Right renal cortex interstitium (tissue), 3 donors: ENCODE measurements at regions not wholly inside any gene's neighbourhood (a gene's known extent, or its start where the extent isn't known, plus 50 kb on each side); places are given as distances from the start of the nearest gene placed in this dataset.

Experiments
- DNase-seq, 3 donors: peaks; one replicate each; pipeline ENCODE4 v3.0.0-alpha.2; 2013; ENCODE audit warnings: low read depth in 3 of 3, low spot score in 2 of 3

GRCh38 chr1:90561103-90561783 lies 155.9 kb downstream of the BARHL2 start:
- no peak for DNase-seq

DNA sequence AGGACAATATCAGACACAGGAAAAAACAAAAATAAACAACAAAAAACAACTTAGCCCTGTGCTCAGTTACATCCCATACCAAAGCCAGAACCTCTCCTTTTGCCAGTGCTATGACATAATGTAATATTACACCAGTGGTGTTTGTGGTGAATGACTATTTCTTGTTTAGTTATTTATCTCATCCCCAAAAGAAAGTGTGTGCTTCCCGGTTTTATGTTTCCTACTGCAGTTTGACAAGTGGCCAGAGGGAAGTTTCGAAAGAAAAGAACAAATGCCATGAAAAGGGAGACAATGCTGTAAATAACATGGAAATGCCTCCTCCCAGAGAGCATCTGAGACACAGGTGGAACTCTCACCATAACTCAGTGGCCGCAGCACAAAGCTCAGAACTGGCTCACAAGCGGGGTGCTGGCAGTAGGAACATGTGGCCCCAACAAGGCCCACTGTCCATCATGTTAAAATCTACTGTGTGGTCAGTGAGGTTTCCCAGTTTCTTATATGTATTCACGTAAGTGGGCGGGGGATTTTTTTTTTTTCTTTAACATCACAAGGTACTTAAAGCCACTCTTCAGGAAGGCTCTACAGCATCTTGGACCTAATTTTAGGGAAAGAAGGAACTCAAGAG lies 158.2 kb downstream of the BARHL2 start:
- no peak for DNase-seq

GRCh38 chr1:90558126-90558525 lies 159.0 kb downstream of the BARHL2 start:
- no peak for DNase-seq

DNA sequence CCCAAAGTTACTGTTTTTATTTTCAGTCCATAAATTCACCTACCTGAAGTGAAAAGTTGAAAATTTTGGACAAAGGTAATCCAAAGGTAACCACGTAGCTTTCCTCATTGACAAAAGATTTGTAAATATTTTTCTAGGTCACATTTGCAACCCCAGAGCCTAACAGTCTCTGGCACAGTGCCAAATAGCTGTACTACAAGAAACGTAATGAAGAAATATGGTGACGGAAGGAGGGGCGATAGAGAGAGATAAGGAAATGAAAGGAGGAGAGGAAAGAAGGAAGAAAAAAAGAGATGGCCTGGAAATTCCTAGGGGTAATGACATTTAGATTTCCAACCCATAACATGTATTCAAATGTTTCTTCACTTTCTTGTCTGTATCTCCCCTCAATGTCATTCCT lies 159.4 kb downstream of the BARHL2 start:
- DNase-seq, result no peak

DNA sequence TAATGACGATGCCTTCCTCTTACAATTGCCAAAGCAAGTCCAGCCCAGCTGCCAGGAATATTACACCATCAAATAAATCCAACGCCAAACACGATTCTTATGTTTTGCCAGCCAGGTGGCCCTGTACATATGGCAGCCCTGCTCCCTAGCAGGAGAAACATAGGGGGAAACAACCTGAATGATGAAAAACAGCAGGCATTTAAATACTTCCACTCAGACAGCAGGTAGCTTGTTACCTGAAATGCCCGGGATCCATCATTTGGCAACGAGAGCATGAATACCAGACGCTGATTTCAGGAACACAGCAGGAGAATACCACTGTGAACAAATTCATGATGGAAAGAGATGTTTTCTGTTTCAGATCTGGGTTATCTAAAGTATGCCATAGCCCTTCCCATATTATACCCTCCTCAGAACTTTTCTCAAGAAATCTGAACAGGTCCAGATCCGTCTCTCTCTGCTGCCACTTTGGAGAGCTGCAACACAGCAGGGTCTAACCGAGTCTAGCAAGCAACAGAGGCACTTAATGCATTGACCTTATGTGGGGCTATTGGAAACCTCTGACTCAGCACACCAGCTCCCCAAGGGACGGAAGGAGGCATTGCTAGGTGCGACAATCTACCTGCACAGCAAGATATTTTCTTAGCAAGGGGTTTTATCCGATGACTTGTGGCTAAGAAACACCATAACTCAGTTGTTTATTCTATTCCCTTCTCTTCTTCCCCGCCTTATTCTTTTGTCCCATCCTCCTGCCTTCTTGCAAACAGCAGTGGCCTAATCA lies 166.3 kb downstream of the BARHL2 start:
- DNase-seq, result no peak

DNA sequence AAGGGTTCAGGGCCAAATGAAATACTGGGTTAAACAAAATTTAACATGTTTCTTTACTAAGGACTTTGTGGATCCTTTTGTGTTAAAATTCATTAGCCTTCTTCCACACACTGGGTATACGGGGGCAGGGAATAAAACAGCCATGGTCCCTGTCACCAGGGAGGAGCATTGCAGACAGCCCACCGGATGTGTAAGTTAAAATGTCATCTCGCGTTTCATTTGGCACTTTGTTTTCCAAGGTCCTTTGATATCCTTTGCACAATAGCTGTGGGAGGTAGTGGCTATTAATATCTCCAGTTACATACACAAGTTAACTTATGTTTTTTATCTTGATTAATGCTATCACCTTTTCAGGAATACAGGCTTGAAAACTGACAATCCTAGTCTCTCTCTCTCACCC lies 172.7 kb downstream of the BARHL2 start:
- no peak for DNase-seq

DNA sequence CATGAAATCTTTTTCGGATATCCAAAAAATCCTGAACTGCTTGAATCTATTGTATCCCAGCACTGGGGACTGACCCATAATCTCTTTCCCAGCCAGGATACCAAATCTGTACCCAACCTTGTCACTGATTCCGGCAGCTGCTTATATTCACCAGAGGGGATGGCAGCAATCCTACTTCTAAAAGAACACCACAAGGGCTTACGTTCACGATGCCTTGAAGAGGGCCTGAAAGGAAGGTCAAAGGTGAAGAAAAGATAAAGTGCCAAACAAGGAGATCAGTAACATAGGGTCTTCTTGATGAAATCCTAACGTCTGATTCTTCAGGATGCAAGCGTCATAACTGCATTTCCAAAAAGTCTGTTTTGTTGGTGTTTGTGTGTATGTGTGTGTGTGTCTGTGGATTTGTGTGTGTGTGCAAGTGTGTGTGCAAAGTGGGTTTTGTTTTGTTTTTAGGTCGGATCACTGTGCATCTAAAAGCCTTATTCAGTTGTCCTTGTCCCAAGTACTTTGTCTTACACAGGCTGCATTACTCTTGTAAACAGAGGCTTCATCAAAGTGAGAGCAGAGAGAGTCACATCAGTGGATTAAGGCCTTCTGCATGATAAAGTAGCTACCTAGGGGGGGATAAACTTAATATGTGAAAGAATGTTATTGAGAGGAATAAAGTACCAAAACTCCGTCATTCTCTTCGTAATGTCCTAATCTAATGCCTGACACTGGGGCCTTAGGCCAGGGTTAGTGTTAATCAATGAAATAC lies 179.3 kb downstream of the BARHL2 start:
- no peak for DNase-seq

DNA sequence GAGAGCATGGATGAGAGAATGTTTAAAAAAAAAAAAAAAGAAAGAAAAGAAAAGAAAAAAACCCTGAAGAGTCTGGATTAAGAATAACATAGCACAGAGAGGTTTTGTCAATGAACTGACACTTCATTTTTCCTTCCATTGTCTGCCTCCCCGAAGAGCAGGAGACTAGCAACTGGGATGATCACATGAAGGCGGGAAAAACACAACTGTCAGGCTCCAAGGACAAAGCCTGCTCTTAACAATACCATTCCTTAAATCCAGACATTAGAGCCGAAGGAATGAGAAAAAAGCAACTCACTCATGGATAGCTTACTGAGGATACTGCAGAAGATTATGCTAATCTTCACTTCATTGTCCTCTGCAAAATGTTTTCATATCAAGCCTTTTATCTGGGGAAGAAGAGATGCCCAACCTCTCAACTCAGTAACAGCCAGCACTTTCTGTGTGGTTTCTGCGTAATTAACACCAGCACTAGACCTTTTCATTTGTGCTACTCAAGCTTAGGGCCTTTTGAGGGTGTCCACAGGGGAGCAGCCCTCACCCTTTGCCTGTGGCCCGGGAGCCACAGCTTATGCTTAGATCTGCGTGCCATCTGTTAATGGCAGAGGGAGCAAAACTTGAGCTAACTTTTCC lies 182.3 kb downstream of the BARHL2 start:
- DNase-seq, result no peak

- no peak for DNase-seq
Observed at GRCh38 chr1:90534116-90534515, 183.0 kb downstream of the BARHL2 start.

GRCh38 chr1:90526954-90527353 lies 190.1 kb downstream of the BARHL2 start:
- DNase-seq, result no peak

DNA sequence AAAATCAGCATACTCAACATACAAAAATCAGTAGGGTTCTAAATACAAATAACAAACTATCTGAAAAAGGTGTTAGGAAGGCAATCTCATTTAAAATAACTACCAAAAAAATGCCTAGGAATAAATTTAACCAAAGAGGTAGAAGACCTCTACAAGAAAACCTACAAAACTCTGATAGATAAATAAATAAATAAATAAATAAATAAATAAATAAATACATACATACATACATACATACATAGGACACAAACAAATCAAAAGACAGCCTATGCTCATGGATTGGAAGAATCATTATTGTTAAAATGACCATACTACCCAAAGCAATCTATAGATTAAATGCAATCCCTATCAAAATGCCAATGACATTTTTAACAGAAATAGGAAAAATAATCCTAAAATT lies 194.7 kb downstream of the BARHL2 start:
- DNase-seq, result no peak

DNA sequence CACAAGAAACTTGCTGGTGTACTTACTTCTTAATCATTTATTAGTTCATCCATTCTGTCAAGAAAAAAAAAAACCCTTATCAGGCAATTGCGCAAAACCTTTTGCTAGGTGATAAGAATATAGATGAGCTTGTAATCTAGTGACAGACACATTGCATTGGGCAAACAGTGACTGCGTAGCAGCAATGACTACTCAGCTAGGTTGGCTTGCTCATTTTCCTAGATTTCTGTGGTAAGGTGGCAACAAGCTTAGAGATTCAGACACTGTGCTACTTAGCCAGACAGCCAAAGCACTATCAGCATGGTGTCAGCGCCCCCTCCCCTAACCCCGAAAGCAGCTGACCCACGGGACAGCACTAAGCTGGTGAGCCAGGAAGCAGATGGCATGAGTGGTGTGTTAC lies 203.1 kb downstream of the BARHL2 start:
- DNase-seq, result no peak

DNA sequence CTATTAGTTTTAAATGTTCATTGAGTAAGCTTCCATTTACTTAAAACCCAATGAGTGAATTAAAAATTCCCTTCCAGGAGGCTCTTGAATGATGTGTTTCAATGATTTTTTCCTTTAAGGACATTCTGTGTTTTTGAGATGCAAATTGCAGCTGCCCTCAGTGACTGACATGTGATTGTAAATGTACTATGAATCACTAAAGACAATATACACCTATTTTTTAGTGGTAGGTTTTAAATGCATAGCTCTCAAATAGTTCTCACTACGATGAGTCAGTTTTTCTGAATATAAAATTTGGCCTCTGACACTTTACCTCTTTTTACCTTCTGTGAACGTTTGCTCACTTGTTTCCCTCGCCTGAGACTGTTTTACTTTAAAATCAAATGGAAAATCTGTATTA lies 204.7 kb downstream of the BARHL2 start:
- DNase-seq, result no peak

DNA sequence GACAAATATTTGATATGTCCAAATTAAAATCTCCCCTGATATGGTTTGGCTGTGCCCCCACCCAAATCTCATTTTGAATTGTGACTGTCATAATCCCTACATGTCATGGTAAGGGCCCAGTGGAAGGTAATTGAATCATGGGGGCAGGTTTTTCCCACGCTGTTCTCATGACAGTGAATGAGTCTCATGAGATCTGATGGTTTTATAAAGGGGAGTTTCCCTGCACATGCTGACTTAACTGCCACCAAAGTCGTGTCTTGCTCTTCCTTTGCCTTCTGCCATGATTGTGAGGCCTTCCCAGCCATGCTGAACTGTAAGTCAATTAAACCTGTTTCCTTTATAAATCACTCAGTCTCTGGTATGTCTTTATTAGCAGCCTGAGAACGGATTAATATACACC lies 207.0 kb downstream of the BARHL2 start:
- no peak for DNase-seq

GRCh38 chr1:90509225-90510048 lies 207.7 kb downstream of the BARHL2 start:
- DNase-seq, result no peak

DNA sequence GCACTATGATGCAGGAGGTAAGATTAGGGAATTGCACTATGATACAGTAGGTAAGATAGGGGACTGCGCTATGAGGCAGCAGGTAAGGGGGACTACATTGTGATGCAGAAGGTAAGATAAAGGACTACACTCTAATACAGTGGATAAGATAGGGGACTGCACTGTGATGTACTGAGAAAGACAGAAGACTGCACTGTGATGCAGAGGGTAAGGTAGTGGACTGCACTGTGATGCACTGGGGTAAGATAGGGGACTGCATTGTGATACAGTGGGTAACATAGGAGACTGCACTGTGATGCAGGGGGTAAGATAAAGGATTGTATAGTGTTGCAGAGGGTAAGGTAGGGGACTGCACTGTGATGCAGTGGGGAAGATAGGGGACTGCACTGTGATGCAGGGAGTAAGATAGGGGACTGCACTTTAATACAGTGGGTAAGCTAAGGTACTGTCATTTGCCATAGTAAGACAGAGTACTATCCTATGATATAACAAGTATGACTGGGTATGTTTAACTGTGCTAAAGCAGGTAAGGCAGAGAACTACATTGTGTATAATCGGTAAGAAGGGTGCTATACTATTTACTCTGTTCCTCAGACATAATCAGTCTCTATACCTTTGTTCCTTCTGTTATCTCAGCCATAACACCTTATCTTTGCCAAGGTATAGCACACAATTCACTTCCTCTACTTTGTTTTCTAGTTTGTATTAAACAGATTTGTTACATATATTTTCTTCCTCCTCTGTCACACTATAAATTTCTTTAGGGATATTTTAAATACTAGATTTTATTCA lies 208.5 kb downstream of the BARHL2 start:
- no peak for DNase-seq

GRCh38 chr1:90507173-90507572 lies 209.9 kb downstream of the BARHL2 start:
- no peak for DNase-seq

- no peak for DNase-seq
Observed at GRCh38 chr1:90505806-90506205, 211.3 kb downstream of the BARHL2 start.

- no peak for DNase-seq
Observed at GRCh38 chr1:90504509-90504908, 212.6 kb downstream of the BARHL2 start.
